ENCODE measurements at regions not wholly inside any gene's neighbourhood (a gene's known extent, or its start where the extent isn't known, plus 50 kb on each side); places are given as distances from the start of the nearest gene placed in this dataset.

- Histone ChIP-seq H3K4me3 (replicated peaks; ENCODE audit: insufficient read depth, low read length) (no peak overlapping the region), H3K27me3 (ENCODE audit: insufficient read depth, poor library complexity, severe bottlenecking) (no peaks in the 10 kb centered on the region), H3K27ac (replicated peaks) (no peak overlapping the region)
- TF ChIP-seq SPI1 (IDR thresholded peaks at IDR 0.05; ENCODE audit: borderline replicate concordance, low read depth) (no peak), REST (IDR thresholded peaks at IDR 0.05; ENCODE audit: insufficient replicate concordance, low read depth) (no peak), POLR2AphosphoS5 (IDR thresholded peaks at IDR 0.05; ENCODE audit: low read depth) (no peak), GABPA (IDR thresholded peaks at IDR 0.05; ENCODE audit: low read depth) (no peak), CTCF (IDR thresholded peaks at IDR 0.05; ENCODE audit: insufficient read depth, low read length) (no peak)
- DNase-seq (ENCODE audit: low read depth in 1 of 2, low spot score in 1 of 2): no peak
These were observed 272.0 kb downstream of the ADGB start for GRCh38 chr6:146870760-146871159.

GRCh38 chr6:146871611-146872425, 273.0 kb downstream of the ADGB start:
- no peak for DNase-seq (ENCODE audit: low read depth in 1 of 2, low spot score in 1 of 2)
- Histone ChIP-seq H3K27me3 (ENCODE audit: insufficient read depth, poor library complexity, severe bottlenecking) (no peaks in the 10 kb centered on the region), H3K27ac (replicated peaks) (no peak overlapping the region), H3K4me3 (replicated peaks; ENCODE audit: insufficient read depth, low read length) (no peak overlapping the region)
- TF ChIP-seq REST (IDR thresholded peaks at IDR 0.05; ENCODE audit: insufficient replicate concordance, low read depth) (no peak), POLR2AphosphoS5 (IDR thresholded peaks at IDR 0.05; ENCODE audit: low read depth) (no peak), SPI1 (IDR thresholded peaks at IDR 0.05; ENCODE audit: borderline replicate concordance, low read depth) (no peak), GABPA (IDR thresholded peaks at IDR 0.05; ENCODE audit: low read depth) (no peak), CTCF (IDR thresholded peaks at IDR 0.05; ENCODE audit: insufficient read depth, low read length) (no peak)

- Histone ChIP-seq H3K4me3 (replicated peaks; ENCODE audit: insufficient read depth, low read length) (no peak overlapping the region), H3K27me3 (ENCODE audit: insufficient read depth, poor library complexity, severe bottlenecking) (no peaks in the 10 kb centered on the region), H3K27ac (replicated peaks) (no peak overlapping the region)
- no peak for TF ChIP-seq CTCF (IDR thresholded peaks at IDR 0.05; ENCODE audit: insufficient read depth, low read length)
- no peak for TF ChIP-seq SPI1 (IDR thresholded peaks at IDR 0.05; ENCODE audit: borderline replicate concordance, low read depth)
- TF ChIP-seq POLR2AphosphoS5 (IDR thresholded peaks at IDR 0.05; ENCODE audit: low read depth): no peak
- no peak for TF ChIP-seq REST (IDR thresholded peaks at IDR 0.05; ENCODE audit: insufficient replicate concordance, low read depth)
- no peak for DNase-seq (ENCODE audit: low read depth in 1 of 2, low spot score in 1 of 2)
These were observed 273.6 kb downstream of the ADGB start for GRCh38 chr6:146872426-146872785.
